H1 (cell line): ENCODE measurements at regions not wholly inside any gene's neighbourhood (a gene's known extent, or its start where the extent isn't known, plus 50 kb on each side); places are given as distances from the start of the nearest gene placed in this dataset.

Experiments
- CTBP2 ChIP-seq: IDR thresholded peaks from 2 replicates; pipeline ENCODE4 v1.7.0; 2011; ENCODE audit warnings: borderline replicate concordance, mild to moderate bottlenecking, moderate library complexity, mixed read lengths, low read length; ENCODE audit not compliant: insufficient read depth, insufficient read length
- JUND ChIP-seq: IDR thresholded peaks from 2 replicates; pipeline ENCODE4 v1.6.1; 2011; ENCODE audit warnings: mild to moderate bottlenecking, improper control_type of control experiment, low read length
- KDM1A ChIP-seq: fragments of 200-600, 300-600 bp; sonication (generic); IDR thresholded peaks from 2 replicates; pipeline ENCODE4 v1.7.1; 2016; ENCODE audit warnings: mild to moderate bottlenecking, low read length, borderline replicate concordance
- KDM4A ChIP-seq: IDR thresholded peaks from one replicate; pipeline ENCODE4 v1.7.1; 2012; ENCODE audit warnings: low read depth, mild to moderate bottlenecking, moderate library complexity, low read length, inconsistent platforms; ENCODE audit not compliant: severe bottlenecking
- RAD21 ChIP-seq, 2 experiments: IDR thresholded peaks in 1 of 2; conservative IDR thresholded peaks in 1 of 2; 2 replicates each; pipeline ENCODE4 v1.6.1; 2011; ENCODE audit warnings: low read depth in 2 of 2, low read length in 2 of 2, improper control_type of control experiment in 1 of 2, inconsistent platforms in 1 of 2, mild to moderate bottlenecking in 1 of 2, moderate library complexity in 1 of 2
- TAF1 ChIP-seq: IDR thresholded peaks from 2 replicates; pipeline ENCODE4 v1.6.1; 2011; ENCODE audit warnings: mild to moderate bottlenecking, low read depth, low read length

DNA sequence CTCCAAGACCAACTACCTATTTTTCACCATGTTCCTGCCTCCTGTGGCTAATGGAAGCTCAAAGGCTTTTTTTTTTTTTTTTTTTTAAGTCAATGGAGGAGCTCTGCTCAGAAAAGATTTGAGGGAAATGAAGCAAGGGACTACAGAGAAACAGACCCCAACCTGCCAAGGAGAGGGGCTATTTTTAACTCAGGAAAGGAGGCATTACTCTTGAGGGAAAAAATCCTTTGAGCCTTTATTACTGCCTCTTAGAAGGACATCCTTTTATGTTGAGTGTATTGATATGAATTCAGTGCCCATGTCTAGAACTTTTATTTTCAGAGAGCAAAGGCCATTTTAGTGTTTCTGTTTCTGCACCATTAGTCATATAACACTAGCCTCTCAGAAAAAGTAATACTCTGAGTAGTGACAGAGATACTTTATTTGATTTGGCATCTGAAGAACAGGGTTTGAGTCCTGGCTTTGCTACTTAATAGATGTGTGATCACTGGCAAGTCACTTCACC, 68.1 kb upstream of the PCDH8 start (continued):
- no peak for TF ChIP-seq KDM1A
- no peak for TF ChIP-seq CTBP2
- no peak for TF ChIP-seq JUND
- TF ChIP-seq TAF1: no peak
- no peak for TF ChIP-seq RAD21 (IDR thresholded peaks at IDR 0.05 in 1 of 2, conservative IDR thresholded peaks at IDR 0.05 in 1 of 2; ENCODE audit: low read depth in 2 of 2, low read length in 2 of 2)
- TF ChIP-seq KDM4A: no peak
- TF ChIP-seq, all 59 proteins: peak for 0
